Endodermal cell (in vitro differentiated cells): ENCODE measurements at regions not wholly inside any gene's neighbourhood (a gene's known extent, or its start where the extent isn't known, plus 50 kb on each side); places are given as distances from the start of the nearest gene placed in this dataset.

Experiments used
- DNase-seq: peaks from one replicate; pipeline ENCODE4 v3.0.0-alpha.2; 2017
- H3K27ac ChIP-seq: 2 replicates; pipeline ENCODE4 v1.5.1; 2013; ENCODE audit warnings: mild to moderate bottlenecking, low read depth, low read length, moderate library complexity
- H3K27me3 ChIP-seq: 2 replicates; pipeline ENCODE4 v1.6.1; 2013; ENCODE audit warnings: mild to moderate bottlenecking, low read length, moderate library complexity; ENCODE audit not compliant: insufficient read depth, control insufficient read depth, poor library complexity, severe bottlenecking
- H3K36me3 ChIP-seq: 2 replicates; pipeline ENCODE4 v1.7.0; 2013; ENCODE audit warnings: mild to moderate bottlenecking, low read length, moderate library complexity; ENCODE audit not compliant: control insufficient read depth, insufficient read depth
- H3K4me1 ChIP-seq: one replicate; pipeline ENCODE4 v1.7.0; 2013; ENCODE audit warnings: low read length; ENCODE audit not compliant: control insufficient read depth, insufficient read depth
- H3K4me3 ChIP-seq: 2 replicates; pipeline ENCODE4 v1.5.1; 2013; ENCODE audit warnings: mild to moderate bottlenecking, low read length, moderate library complexity
- H3K9ac ChIP-seq: 2 replicates; pipeline ENCODE4 v1.6.1; 2013; ENCODE audit warnings: mild to moderate bottlenecking, low read length, moderate library complexity; ENCODE audit not compliant: poor library complexity, severe bottlenecking; ENCODE audit errors: extremely low read depth
- H3K9me3 ChIP-seq: 2 replicates; pipeline ENCODE4 v1.6.1; 2013; ENCODE audit warnings: mild to moderate bottlenecking, low read length, moderate library complexity; ENCODE audit not compliant: control insufficient read depth
- H3K27ac Mint-ChIP-seq: 2 replicates; pipeline ENCODE4 v1.8.0; 2020; ENCODE audit warnings: mixed read lengths
- H3K27me3 Mint-ChIP-seq: 2 replicates; pipeline ENCODE4 v1.8.0; 2021; ENCODE audit warnings: mild to moderate bottlenecking, mixed read lengths; ENCODE audit not compliant: insufficient read depth
- H3K36me3 Mint-ChIP-seq: 2 replicates; pipeline ENCODE4 v1.8.0; 2020; ENCODE audit warnings: low read depth, mixed read lengths
- H3K4me1 Mint-ChIP-seq: 2 replicates; pipeline ENCODE4 v1.8.0; 2020; ENCODE audit warnings: mixed read lengths
- H3K4me3 Mint-ChIP-seq: 2 replicates; pipeline ENCODE4 v1.8.0; 2020; ENCODE audit warnings: mild to moderate bottlenecking, moderate library complexity, mixed read lengths
- H3K9me3 Mint-ChIP-seq: 2 replicates; pipeline ENCODE4 v1.8.0; 2020; ENCODE audit warnings: mild to moderate bottlenecking, mixed read lengths
- CTCF ChIP-seq: fragments of 200-600 bp; sonication (generic); conservative IDR thresholded peaks from 2 replicates; pipeline ENCODE4 v1.5.0; 2021; ENCODE audit warnings: antibody characterized with exemption, mild to moderate bottlenecking
- WGBS, 2 experiments: methylation state at CpG; one replicate each; pipeline versions ENCODE4 v1.1.5 to v1.1.7; 2013; ENCODE audit warnings: missing lambda C conversion rate in 2 of 2, mixed read lengths in 1 of 2; ENCODE audit not compliant: insufficient coverage in 1 of 2, insufficient read length in 1 of 2; 5-methylcytosine and 5-hydroxymethylcytosine counted together

- DNase-seq = no peak
- Histone ChIP-seq H3K27me3 (peaks cover 8% of the 10 kb centered on the region), H3K27ac (no peak overlapping the region), H3K4me3 (no peak overlapping the region), H3K9ac (no peak overlapping the region), H3K4me1 (no peaks in the 10 kb centered on the region), H3K36me3 (no peaks in the 10 kb centered on the region), H3K9me3 (peaks cover 12% of the 10 kb centered on the region)
- Mint-ChIP-seq H3K4me1 (no peaks in the 10 kb centered on the region), H3K4me3 (no peak overlapping the region), H3K27me3 (peaks cover 5% of the 10 kb centered on the region), H3K9me3 (peaks cover 8% of the 10 kb centered on the region), H3K27ac (no peak overlapping the region), H3K36me3 (no peaks in the 10 kb centered on the region)
- 82 to 91% methylated on average over 4 to 6 of the region's 6 CpGs for WGBS, 2 experiments
- no peak for TF ChIP-seq CTCF
Measured at GRCh38 chr6:165876588-165876987, 213.5 kb upstream of the PDE10A start.

GRCh38 chr6:165875946-165876345, 212.9 kb upstream of the PDE10A start:
- Histone ChIP-seq H3K4me1 (no peaks in the 10 kb centered on the region), H3K27ac (no peak overlapping the region), H3K4me3 (no peak overlapping the region), H3K27me3 (peaks cover 8% of the 10 kb centered on the region), H3K9ac (no peak overlapping the region), H3K9me3 (peaks cover 12% of the 10 kb centered on the region), H3K36me3 (no peaks in the 10 kb centered on the region)
- Mint-ChIP-seq H3K4me3 (no peak overlapping the region), H3K4me1 (no peaks in the 10 kb centered on the region), H3K9me3 (peaks cover 8% of the 10 kb centered on the region), H3K36me3 (no peaks in the 10 kb centered on the region), H3K27me3 (peaks cover 9% of the 10 kb centered on the region), H3K27ac (no peak overlapping the region)
- WGBS, 2 experiments = 97% methylated on average over 1 of the region's 1 CpG; no CpG with 5 or more reads in 1 of the 2 experiments
- no peak for DNase-seq
- TF ChIP-seq CTCF = no peak

- H3K9me3 Mint-ChIP-seq = peaks cover 13% of the 10 kb centered on the region
- TF ChIP-seq CTCF = no peak
- peaks cover 18% of the 10 kb centered on the region for H3K27me3 Mint-ChIP-seq
- WGBS, 2 experiments = 88 to 100% methylated on average over 2 of the region's 2 CpGs
- Histone ChIP-seq H3K9me3 (peaks cover 15% of the 10 kb centered on the region), H3K27ac (no peak overlapping the region), H3K4me1 (no peaks in the 10 kb centered on the region), H3K9ac (no peak overlapping the region), H3K4me3 (no peak overlapping the region), H3K36me3 (no peaks in the 10 kb centered on the region), H3K27me3 (peaks cover 8% of the 10 kb centered on the region)
- no peak overlapping the region for H3K27ac Mint-ChIP-seq
- H3K36me3 Mint-ChIP-seq = peaks cover 3% of the 10 kb centered on the region
- no peak for DNase-seq
- no peaks in the 10 kb centered on the region for H3K4me1 Mint-ChIP-seq
- no peak overlapping the region for H3K4me3 Mint-ChIP-seq
Measured at GRCh38 chr6:165873976-165874375, 210.9 kb upstream of the PDE10A start.
